ENCODE measurements at regions not wholly inside any gene's neighbourhood (a gene's known extent, or its start where the extent isn't known, plus 50 kb on each side); places are given as distances from the start of the nearest gene placed in this dataset.
"Not testable (repeated sequence)": the region's sequence is repeated elsewhere in the genome, so short reads cannot be mapped to it uniquely, and the experiment has no call there.

DNA sequence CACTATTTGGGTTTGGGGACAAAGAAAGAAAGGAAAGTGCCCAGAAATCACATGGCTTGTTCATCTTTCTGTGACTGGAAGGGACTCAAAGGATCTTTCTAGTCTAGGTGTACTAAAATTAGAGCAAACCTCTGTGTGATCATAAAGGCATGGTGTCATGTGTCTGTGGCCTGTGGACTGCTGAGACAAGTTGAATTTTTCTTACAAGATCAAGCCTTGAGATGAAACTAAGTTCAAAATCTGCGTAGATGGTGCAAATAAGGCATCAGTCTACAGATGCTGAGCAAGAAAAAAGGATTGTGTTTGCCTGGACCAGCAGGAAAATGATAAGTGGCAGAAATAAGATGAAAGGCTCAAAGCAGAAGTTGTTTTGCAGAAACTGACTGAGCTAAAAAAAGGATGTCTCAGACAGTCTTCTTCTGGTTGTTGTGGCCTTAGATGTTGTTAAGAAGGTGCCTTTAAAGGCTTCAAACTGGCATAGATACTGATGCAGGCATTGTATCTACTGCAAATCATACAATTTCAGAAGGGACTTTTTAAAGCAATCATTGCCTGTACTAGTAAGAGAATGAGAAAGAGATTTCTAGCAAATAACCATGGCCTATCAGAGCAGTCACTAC lies 97.2 kb downstream of the KLRB1 start:
- TF ChIP-seq, protein P1, sequence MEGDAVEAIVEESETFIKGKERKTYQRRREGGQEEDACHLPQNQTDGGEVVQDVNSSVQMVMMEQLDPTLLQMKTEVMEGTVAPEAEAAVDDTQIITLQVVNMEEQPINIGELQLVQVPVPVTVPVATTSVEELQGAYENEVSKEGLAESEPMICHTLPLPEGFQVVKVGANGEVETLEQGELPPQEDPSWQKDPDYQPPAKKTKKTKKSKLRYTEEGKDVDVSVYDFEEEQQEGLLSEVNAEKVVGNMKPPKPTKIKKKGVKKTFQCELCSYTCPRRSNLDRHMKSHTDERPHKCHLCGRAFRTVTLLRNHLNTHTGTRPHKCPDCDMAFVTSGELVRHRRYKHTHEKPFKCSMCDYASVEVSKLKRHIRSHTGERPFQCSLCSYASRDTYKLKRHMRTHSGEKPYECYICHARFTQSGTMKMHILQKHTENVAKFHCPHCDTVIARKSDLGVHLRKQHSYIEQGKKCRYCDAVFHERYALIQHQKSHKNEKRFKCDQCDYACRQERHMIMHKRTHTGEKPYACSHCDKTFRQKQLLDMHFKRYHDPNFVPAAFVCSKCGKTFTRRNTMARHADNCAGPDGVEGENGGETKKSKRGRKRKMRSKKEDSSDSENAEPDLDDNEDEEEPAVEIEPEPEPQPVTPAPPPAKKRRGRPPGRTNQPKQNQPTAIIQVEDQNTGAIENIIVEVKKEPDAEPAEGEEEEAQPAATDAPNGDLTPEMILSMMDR (IDR thresholded peaks at IDR 0.05; ENCODE audit: low read depth, low read length) = not testable (repeated sequence)
- TF ChIP-seq EZH2phosphoT487 (IDR thresholded peaks at IDR 0.05; ENCODE audit: low read depth) = not testable (repeated sequence)
